Glutamatergic neuron (in vitro differentiated cells): ENCODE measurements at regions not wholly inside any gene's neighbourhood (a gene's known extent, or its start where the extent isn't known, plus 50 kb on each side); places are given as distances from the start of the nearest gene placed in this dataset.

Source experiments
- DNase-seq: peaks from one replicate; pipeline ENCODE4 v3.0.0; 2022
- H3K27ac Mint-ChIP-seq: one replicate; pipeline ENCODE4 v1.8.0; 2020; ENCODE audit warnings: mild to moderate bottlenecking, mixed read lengths, inconsistent platforms; ENCODE audit not compliant: unreplicated experiment
- H3K27me3 Mint-ChIP-seq: one replicate; pipeline ENCODE4 v1.8.0; 2020; ENCODE audit warnings: mild to moderate bottlenecking, moderate library complexity, mixed read lengths, inconsistent platforms; ENCODE audit not compliant: unreplicated experiment
- H3K36me3 Mint-ChIP-seq: one replicate; pipeline ENCODE4 v1.8.0; 2020; ENCODE audit warnings: mild to moderate bottlenecking, mixed read lengths, inconsistent platforms; ENCODE audit not compliant: unreplicated experiment
- H3K4me1 Mint-ChIP-seq: one replicate; pipeline ENCODE4 v1.8.0; 2020; ENCODE audit warnings: mild to moderate bottlenecking, low read depth, mixed read lengths, inconsistent platforms; ENCODE audit not compliant: unreplicated experiment
- H3K4me3 Mint-ChIP-seq: one replicate; pipeline ENCODE4 v1.8.0; 2020; ENCODE audit warnings: mild to moderate bottlenecking, mixed read lengths, inconsistent platforms; ENCODE audit not compliant: unreplicated experiment
- H3K9me3 Mint-ChIP-seq: one replicate; pipeline ENCODE4 v1.8.0; 2020; ENCODE audit warnings: mild to moderate bottlenecking, moderate library complexity, mixed read lengths, inconsistent platforms; ENCODE audit not compliant: unreplicated experiment
- CTCF ChIP-seq: fragments of 200-600 bp; sonication (generic); IDR thresholded peaks from one replicate; pipeline ENCODE4 v1.5.0; 2021; ENCODE audit not compliant: partially characterized antibody, unreplicated experiment

GRCh38 chr18:76113101-76113500 is 381.9 kb downstream of the ZNF516 start:
- Mint-ChIP-seq H3K36me3 (peaks cover 9% of the 10 kb centered on the region), H3K4me3 (no peak overlapping the region), H3K9me3 (peaks cover 2% of the 10 kb centered on the region), H3K27me3 (no peaks in the 10 kb centered on the region), H3K27ac (no peak overlapping the region), H3K4me1 (no peaks in the 10 kb centered on the region)
- TF ChIP-seq CTCF: no peak
- no peak for DNase-seq

GRCh38 chr18:76102626-76103025 is 392.4 kb downstream of the ZNF516 start:
- Mint-ChIP-seq H3K4me3 (no peak overlapping the region), H3K27ac (no peak overlapping the region), H3K9me3 (peaks cover 2% of the 10 kb centered on the region), H3K36me3 (no peaks in the 10 kb centered on the region), H3K27me3 (peaks cover 2% of the 10 kb centered on the region), H3K4me1 (no peaks in the 10 kb centered on the region)
- TF ChIP-seq CTCF: no peak
- DNase-seq: no peak

- Mint-ChIP-seq H3K27me3 (peaks cover 2% of the 10 kb centered on the region), H3K4me1 (no peaks in the 10 kb centered on the region), H3K36me3 (no peaks in the 10 kb centered on the region), H3K9me3 (peaks cover 2% of the 10 kb centered on the region), H3K27ac (no peak overlapping the region), H3K4me3 (no peak overlapping the region)
- DNase-seq: no peak
- no peak for TF ChIP-seq CTCF
These were observed 392.9 kb downstream of the ZNF516 start for GRCh38 chr18:76102156-76102555.

- H3K4me1 Mint-ChIP-seq: no peaks in the 10 kb centered on the region
- H3K36me3 Mint-ChIP-seq: no peaks in the 10 kb centered on the region
- H3K9me3 Mint-ChIP-seq: peaks cover 2% of the 10 kb centered on the region
- TF ChIP-seq CTCF: no peak
- no peak overlapping the region for H3K27ac Mint-ChIP-seq
- no peak for DNase-seq
- H3K4me3 Mint-ChIP-seq: no peak overlapping the region
- H3K27me3 Mint-ChIP-seq: peaks cover 2% of the 10 kb centered on the region
These were observed 395.0 kb downstream of the ZNF516 start for GRCh38 chr18:76099931-76100457.

GRCh38 chr18:76098674-76099411 is 396.2 kb downstream of the ZNF516 start:
- Mint-ChIP-seq H3K4me3 (no peak overlapping the region), H3K4me1 (no peaks in the 10 kb centered on the region), H3K27me3 (no peaks in the 10 kb centered on the region), H3K36me3 (no peaks in the 10 kb centered on the region), H3K27ac (no peak overlapping the region), H3K9me3 (peaks cover 2% of the 10 kb centered on the region)
- no peak for DNase-seq
- no peak for TF ChIP-seq CTCF
